ENCODE measurements at regions not wholly inside any gene's neighbourhood (a gene's known extent, or its start where the extent isn't known, plus 50 kb on each side); places are given as distances from the start of the nearest gene placed in this dataset.

GRCh38 chr9:129393064-129393463, 215.0 kb upstream of the IER5L start:
- no peak overlapping the region for H3K4me3 ChIP-seq (ENCODE audit: low read length)
- DNase-seq (ENCODE audit: low read depth), result no peak
- TF ChIP-seq CTCF (conservative IDR thresholded peaks at IDR 0.05; ENCODE audit: low read length), result no peak

- TF ChIP-seq CTCF (conservative IDR thresholded peaks at IDR 0.05; ENCODE audit: low read length), result no peak
- H3K4me3 ChIP-seq (ENCODE audit: low read length), result no peak overlapping the region
- DNase-seq (ENCODE audit: low read depth), result no peak
Measured at GRCh38 chr9:129392093-129392541, 214.1 kb upstream of the IER5L start.

- no peak for TF ChIP-seq CTCF (conservative IDR thresholded peaks at IDR 0.05; ENCODE audit: low read length)
- H3K4me3 ChIP-seq (ENCODE audit: low read length), result no peak overlapping the region
- no peak for DNase-seq (ENCODE audit: low read depth)
Measured at GRCh38 chr9:129391221-129391661, 213.2 kb upstream of the IER5L start.

- no peak for TF ChIP-seq CTCF (conservative IDR thresholded peaks at IDR 0.05; ENCODE audit: low read length)
- H3K4me3 ChIP-seq (ENCODE audit: low read length), result no peak overlapping the region
- DNase-seq (ENCODE audit: low read depth), result no peak
Measured at GRCh38 chr9:129390541-129390940, 212.5 kb upstream of the IER5L start.

GRCh38 chr9:129387822-129388221, 209.8 kb upstream of the IER5L start:
- H3K4me3 ChIP-seq (ENCODE audit: low read length), result no peak overlapping the region
- no peak for TF ChIP-seq CTCF (conservative IDR thresholded peaks at IDR 0.05; ENCODE audit: low read length)

GRCh38 chr9:129386812-129387177, 208.7 kb upstream of the IER5L start:
- DNase-seq (ENCODE audit: low read depth), result no peak
- TF ChIP-seq CTCF (conservative IDR thresholded peaks at IDR 0.05; ENCODE audit: low read length), result no peak
- no peak overlapping the region for H3K4me3 ChIP-seq (ENCODE audit: low read length)

More at GRCh38 chr9:129387822-129388221, 209.8 kb upstream of the IER5L start:
- no peak for DNase-seq (ENCODE audit: low read depth)

- TF ChIP-seq CTCF (conservative IDR thresholded peaks at IDR 0.05; ENCODE audit: low read length), result no peak
- no peak for DNase-seq (ENCODE audit: low read depth)
- H3K4me3 ChIP-seq (ENCODE audit: low read length), result no peak overlapping the region
Measured at GRCh38 chr9:129385211-129385934, 207.3 kb upstream of the IER5L start.
